Stimulated activated CD8-positive, alpha-beta memory T cell treated with anti-CD3 and anti-CD28 coated beads, Interleukin-2, amount 100 ng/mL, for 48 hours (primary cell): ENCODE measurements at regions not wholly inside any gene's neighbourhood (a gene's known extent, or its start where the extent isn't known, plus 50 kb on each side); places are given as distances from the start of the nearest gene placed in this dataset.

Experiments used
- DNase-seq, 2 donors: peaks; one replicate each; pipeline ENCODE4 v3.0.0-alpha.2; 2020; ENCODE audit warnings: low read depth in 2 of 2

DNA sequence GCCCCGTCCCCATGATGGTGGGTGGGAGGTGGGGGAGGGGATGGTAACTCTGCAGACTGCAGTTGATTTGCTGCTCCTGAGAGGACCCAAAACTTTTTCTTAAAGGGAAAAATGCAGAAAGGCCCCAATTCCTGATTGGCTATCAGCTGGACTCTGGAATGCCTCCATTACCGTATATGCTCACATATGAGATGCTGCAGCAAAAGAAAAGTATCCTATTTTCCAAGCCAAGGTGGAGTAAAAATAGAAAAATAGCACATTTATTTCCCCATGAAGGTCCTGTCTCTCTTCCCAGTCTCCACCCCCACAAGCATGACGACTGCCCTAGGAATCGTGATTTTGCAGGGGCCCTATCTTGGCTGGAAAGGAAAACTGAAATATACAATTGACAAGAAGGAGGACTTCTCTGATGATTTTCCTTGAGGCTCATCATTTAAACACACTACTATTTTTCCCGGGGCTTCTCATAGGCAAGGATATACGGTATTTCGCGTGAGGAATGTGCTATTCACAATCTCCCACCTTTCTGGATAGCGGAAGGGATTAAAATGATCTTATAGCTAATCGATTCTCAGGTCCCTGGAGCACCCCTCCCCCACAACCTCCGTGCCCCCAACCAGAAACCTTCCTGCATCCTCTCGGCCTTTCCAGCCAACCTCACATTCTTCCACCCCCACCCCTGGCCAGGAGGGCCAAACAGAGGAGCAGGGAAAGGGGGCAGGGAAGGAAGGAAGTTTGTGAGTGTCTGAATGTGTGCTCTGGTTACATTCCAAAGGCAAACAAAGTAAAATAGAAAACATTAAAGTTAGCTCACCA, 138.9 kb upstream of the CCND2 start:
- DNase-seq: no peak

DNA sequence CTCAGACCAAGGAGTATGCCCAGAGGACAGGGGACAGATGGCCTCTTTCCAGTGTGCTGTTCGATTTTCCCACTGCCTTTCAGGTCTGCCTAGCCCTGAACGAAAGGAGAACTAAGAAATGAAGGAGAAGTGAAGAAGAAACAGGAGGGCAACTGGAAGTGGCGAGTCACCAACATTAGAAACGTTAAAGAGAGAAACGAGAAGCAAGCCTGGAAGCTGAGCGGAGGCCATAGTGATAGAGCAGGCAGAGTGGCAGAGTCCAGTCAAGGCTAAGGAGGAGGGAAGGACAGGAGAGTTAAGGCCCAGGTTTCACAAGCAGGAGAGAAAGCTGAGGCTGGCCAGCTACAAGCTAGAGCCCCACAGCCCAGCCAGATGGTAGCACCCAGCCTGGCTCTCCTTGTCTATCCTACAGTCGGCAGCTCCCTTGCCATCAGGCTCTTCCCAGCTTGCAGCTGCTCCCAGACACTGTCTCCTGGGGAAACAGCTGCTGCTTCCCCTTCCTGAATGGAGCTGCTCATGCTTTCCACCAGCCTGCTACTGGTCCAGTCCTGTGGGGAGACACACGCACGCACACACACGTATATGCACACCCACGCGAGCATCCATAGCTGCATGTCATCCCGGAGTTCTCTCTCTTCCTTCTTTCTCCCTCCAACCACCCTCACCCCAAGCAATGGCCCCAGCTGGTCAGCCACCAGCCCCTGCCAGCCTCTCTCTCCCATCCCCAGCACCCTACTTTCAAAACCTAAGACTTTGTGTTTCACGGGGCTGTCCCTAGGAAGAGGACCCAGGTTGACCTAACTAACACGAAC, 139.7 kb upstream of the CCND2 start:
- DNase-seq: no peak

DNA sequence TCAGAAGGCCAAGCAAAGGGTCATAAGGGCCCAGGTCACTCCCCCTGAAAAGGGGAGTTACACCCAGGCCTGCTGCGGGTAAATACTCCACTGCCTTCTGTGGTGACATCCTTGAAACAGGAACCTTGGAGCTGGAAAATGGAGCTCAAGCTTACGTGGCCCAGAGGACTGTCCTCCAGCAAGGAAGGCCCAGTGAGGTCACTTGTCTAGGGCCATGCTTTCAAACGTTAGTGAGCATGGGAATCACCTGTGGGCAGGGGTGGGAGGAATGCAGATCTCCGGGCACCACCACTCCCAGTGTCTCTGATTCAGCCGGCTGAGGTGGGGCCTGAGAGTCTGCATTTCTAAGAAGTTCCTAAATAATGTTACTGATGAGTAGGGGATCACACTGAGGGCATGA, 140.5 kb upstream of the CCND2 start:
- DNase-seq: no peak

DNA sequence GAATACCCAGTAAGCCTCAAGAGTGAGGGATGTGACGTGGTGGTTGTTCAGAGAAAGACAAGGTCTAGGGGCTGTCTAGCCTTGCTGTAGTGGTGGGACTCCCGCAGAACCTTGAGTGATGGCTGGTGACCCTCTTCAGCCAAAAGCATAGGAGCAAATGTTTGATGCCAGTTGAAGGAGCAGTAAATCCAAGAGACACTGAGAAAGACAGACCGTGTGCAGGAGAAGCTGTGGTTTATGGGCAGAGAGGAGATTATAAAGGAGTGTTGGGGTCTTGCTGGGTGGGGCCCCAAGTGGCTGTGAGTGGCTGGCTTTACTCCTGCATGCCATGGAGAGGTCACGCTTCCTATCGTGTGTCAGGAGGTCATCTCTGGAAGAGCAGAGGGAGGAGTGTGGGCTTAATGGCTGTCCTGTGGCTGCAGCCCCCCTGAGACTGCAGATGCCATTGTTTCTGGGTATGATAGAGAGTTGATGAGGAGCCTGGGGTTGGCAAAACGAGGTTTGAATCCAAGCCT, 152.0 kb upstream of the CCND2 start:
- no peak for DNase-seq

DNA sequence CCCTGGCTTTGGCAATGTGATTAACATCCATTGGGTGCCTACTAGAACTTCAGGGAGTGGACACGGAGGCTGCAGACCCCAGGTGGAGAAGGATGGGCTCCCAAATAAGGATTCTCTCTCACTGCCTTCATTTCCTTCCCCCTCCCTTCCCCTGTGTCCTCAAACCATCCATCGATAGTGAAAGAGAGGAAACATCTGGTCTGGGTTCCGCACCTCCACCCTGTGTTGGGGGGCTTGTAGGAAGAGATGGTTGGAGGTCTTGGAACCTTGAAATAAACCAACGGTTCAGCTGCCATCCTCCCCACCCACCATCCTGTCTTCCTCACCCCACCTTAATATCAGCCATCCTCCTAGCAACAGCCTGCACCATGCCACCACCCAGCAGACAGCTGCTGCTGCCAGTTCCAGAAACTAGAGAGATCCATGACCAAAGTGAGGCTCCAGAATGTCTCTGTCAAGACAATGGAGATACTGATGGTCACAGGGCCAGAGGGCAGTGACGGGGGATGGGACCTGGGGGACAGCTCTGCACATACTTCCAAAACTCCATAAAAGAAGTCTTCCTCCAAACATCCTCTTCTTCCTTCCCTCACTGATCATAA, 153.1 kb upstream of the CCND2 start:
- no peak for DNase-seq

DNA sequence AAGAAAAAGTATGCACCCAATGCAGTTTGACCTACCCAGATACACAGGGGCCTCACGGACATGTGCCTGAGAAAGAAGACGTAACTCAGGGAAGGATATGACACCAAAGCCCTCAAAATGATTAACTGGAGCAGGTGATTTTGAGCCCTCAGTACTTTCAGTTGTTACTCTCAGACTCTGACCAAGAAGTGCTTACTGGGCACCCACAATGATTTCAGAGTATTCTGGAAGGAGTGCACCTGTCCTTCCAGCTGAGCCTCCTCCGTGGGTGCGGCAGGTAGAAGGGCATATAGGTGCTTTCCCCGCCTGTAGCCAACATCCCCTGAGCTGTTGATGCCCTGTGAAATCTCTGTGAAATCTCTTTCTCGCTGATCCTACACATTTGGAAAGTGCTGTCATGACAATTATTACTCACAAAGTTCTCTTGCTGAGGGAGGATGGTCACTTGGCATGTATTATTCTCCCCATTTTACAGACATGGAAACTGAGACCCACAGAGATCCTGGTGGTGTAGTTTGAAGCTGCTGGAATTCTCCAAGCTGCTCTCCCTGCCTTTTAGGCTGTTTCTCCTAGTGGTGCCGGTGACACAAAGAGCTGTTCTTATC, 154.3 kb upstream of the CCND2 start:
- peak in 1 of 2 donors; percentile 47 for DNase-seq

DNA sequence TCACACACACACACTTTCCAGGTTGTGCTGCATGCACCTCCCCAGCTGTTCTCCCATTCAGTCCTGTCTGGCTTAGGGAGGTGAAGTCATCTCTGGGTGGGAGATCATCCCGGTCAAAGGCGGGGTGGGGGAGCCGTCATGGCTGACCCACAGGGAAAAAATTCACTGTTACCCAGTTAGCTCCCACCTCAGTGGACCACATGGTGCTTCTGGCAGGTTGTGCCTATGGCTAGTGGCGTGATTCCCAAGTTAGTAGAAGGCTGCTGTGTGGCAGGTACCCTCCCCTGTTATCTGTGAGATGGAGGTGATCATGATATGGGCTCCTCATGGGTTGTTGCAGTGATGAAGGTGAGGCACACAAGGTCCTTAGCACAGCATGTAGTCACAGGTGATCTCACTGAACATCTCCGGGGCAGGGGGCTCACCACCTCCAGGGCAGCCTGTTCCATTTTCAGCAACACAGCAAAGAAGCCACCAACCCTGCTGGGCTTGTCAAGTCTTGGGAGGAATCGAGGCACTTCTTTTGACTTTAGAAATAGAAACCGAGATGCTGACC, 154.9 kb upstream of the CCND2 start:
- DNase-seq: no peak

DNA sequence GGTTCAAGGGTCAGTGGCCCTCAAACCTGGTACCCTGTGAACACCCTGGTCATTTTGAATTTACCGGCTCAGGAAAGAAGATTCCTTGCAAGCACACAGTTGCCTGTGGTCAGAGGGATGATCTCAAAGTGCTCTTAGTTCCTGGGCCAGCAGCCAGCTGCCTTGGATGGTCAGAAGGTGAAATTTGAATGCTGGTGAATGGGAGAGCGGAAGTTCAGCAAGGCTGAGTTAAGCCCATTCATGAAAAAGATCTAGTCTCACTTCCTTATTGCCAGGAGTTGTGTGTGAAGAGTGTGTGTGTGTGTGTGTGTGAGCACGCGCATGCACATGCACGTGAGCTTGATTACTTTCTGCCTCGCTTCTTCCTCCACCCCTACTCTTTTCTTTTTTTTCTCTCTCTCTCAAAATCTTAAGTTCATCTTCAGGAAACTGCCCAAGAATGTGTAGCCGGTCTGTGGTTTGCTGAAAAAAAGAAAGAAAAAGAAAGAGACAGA, 155.5 kb upstream of the CCND2 start:
- DNase-seq: no peak

DNA sequence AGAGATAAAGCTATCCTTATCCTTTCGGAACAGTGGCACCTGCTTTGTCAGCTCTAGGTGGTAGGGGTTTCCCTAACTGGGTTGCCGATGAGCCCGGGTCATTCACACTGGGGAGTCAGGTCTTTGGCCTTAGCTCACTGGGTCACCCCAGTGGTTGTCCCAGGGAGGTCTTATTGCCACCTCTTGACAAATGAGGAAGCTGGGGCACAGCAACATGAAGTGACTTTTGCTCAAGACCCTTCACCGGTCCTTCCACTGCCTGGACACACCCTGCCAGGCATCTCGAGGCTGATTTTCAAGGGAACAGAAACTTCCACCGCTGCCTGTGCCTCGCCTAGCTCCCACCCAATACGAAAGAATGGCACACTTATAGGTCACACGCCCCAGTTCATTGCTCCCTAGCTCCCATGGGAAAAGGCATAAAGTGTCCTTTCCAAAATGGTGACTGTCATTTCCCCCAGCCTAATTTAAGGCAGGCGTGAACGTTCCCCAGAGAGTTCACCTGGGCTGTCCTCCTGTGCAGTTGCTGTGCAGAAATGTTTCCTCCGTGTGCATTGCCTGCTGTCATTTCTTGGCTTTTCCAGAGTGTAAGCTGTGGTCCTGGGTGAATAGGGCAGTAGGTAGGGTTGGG, 156.1 kb upstream of the CCND2 start:
- no peak for DNase-seq

DNA sequence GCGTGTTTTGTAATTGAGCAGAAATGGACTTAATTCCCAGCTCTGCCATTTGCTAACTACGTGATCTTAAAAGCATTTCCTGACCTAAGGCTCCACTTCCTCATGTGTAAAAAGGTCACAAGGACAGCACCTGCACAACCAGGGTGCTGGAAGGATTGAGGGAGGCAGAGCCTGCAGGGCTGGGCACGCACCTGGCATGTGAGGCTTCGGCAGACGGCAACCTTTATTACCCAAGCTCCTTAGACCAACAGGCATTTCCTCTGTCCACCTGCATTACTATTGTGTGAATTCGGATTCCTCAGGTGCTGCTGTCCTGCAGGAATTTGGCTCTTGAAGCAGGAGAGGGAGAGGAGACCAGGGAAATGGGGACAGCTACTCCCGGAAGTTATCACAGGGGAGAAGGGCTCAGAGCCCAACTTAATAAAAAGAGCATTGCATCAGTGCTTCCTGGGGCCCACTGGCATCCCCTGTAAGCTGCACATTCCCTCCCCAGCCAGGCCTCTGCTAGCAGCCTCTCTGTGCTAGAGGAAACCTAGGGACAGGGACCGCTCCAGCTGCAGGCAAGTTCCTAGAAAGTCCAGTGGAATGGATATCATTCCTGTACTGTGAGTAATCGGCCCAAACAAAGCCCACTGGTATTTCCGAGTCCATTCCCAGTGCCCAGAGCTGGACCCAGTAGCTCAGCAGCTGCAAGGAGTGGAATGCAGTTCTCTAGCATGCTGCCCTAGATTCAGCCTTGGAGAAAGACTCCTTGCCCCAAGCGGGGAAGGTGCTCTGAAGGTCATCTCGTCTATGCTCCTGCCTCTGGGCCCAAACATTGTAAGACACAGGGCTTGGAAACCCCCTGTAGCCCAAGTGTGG, 157.1 kb upstream of the CCND2 start:
- DNase-seq: no peak

DNA sequence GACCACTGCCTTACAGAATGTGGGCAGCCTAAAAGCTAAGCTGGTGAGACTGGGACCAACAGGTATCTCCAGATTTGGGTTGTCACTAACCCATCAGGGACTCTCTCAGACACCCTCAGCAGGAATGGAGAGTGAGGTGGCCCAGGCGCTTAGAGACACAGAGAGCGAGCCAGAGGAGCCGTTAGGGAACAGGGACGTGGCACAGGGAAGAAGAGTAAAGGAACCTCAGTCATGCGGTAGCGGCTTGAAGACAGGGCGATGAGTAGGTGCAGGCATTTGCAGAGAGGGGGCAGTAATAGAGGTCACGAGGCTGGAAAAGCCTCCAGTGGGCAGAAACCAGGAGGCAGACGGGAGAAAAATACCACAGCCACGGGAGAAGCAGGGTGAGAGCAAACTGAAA, 158.0 kb upstream of the CCND2 start:
- DNase-seq: no peak

DNA sequence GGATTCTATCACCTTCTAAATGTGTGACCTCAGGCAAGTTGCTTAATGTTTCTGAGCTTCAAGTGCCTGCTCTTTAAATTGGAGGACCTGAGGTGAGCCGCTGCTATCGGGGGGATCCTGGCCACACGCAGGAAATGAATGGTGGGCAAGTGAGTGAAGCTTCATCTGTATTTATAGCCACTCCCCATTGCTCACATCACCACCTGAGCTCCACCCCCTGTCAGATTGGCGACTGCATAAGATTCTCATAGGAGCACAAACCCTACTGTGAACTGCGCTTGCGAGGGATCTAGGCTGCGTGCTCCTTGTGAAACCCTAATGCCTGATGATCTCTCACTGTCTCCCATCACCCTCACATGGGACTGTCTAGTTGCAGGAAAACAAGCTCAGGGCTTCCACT, 158.6 kb upstream of the CCND2 start:
- DNase-seq: peak in 1 of 2 donors; percentile 26

DNA sequence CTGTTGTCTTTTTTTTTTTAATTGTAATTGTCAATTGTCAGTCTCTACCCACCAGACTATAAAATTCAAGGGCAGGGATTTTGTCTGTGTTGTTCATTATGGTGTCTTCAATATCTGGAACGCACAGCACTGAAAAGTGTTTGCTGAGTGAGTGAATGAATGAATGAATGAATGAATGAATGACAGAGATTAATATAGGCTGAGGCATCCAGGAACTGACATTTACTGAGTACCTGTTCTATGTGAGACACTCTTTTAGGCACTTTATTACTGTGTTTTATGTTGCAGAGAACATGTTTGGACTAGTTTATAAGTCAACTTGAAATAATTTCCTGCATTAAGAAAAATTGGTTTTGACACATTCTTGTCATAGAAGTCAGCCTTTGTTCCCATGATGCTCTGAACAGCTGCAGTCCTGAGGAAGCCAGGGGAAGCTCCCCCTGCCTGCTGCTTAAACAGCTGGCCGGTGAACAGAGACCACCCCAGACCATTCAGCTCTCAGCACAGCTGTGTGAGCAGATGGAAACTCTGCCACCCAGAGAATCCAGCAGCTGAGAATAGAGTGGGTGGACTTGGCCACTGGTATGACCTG, 160.7 kb upstream of the CCND2 start:
- DNase-seq: no peak

DNA sequence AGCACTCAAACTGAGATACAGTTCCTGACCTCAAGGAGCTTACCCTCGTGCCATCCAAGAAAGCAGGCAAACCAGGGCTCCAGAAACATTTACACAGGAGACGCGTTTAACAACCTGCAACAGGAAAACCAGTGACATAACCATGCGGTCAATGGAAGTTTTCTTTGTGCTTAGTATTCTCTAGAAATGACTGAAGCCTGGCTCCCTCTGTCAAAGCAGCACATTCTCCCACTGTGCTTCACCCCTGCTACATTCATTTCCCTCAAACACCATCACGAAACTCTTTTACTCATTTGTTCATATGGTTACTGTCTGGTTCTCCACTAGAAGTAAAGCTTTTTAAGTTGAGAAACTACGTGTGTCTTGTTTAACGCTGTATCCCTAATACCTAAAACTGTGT, 161.3 kb upstream of the CCND2 start:
- no peak for DNase-seq

DNA sequence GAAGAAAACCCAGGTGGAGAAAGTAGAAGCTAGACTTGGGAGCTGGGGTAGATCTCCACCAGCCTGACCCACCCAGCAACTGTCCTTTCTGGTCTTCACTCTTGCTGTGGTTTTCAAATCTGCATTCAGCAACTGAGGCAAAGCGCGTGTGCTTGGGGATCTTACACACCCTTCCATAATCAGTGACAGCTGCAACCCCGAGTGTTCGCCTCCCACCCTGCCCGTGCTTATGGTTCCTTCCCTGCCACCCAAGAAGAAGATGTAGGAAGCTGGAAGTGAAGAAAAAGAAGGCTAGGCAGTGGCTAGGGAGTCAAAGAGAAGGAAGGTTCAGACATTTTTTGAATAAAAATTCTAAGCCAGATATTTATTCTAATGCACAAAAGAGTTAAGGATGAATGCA, 162.6 kb upstream of the CCND2 start:
- DNase-seq: no peak

DNA sequence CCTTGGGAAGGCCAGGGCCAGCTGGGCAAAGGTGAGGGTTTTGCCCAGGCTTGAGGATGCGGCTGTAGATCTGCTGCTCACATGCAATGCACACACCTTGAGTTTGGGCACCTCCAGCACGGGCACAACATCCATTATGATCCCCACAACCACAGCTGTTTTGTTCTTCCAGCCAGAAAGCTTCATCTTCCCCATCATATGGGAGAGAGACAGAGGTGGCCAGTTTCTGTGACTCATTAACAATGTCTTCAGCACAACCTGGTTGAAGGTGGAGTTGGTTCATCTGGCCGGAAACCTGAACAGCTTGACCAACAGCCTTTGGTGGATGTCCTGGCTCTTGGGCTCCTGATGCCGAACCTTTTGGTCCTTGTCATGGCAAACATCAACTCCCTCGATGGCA, 163.7 kb upstream of the CCND2 start:
- no peak for DNase-seq

DNA sequence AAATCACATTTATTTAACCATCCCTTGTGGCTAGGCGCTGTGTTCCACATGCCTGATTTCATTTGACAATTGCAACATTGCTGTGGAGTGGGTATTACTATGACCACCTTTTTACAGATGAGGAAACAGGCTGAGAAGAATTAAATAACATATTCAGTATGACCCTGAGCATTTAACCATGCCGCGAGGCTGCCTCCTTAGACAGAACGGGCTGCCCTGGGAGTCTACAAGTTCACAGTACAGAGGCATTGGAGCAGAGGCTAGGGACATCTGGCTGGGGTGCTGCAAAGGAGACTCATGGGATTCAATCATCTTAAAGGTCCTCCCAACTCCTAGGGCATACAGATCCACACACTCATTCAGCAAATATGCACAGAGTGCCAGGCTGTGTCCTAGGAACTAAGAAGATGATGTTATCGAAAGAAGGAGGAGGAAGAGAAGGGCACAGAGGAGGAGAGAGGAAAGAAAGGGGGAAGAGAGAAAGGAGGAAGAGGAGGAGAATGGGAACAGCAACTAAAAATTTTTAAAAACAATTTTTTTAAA, 164.7 kb upstream of the CCND2 start:
- no peak for DNase-seq

DNA sequence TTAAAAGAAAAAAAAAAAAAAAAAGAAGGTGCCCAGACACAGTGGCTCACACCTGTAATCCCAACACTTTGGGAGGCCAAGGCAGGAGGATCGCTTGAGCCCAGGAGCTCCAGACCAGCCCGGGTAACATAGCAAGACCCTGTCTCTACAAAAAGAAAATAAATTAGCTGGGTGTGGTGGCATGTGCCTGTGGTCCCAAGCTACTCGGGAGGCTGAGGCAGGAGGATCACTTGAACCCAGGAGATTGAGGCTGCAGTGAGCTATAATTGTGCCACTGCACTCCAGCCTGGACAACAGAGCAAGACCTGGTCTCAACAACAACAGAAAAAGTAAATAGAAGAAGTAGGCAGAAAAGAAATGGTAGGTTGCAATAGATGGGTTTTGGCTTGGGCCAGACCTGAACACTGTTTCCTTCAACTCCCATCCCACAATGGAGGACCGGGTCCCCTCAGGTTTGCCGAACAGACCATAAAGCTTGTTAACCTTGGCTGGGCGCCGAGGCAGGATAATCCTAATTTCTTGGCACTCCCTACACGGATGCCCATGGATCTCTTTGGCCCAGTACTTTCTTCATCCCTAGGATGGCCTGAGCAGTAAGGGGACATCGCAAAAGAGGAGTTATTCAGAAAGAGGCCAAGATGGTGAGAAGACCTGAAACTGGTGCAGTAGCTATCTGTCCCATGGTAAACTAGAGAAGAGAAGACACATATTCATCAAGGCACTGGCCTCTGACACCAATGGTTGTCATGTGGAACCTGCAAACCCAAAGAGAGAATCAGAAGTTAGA, 165.5 kb upstream of the CCND2 start:
- DNase-seq: no peak

DNA sequence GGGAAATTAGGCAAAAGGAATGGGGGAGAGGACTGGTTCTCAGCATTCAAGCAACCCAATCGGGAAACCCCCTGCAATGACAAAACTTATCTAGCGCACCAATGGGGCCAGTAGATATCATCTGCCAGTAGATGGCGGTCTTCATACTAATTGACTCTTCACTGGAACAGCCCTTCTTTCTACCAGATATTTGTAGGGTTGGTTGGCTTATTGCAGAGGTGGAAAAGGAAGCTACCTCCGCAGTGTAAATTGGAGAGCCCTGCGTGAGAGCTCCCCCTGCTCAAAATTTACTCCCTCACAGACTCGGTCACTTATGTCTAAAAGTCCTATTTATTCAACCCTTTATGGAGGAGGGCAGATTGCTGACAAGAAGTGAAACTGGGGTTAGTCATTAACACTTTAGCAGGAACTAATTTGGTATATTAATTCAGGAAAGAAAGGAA, 166.1 kb upstream of the CCND2 start:
- DNase-seq: peak in 1 of 2 donors; percentile 21
